ENCODE measurements at regions not wholly inside any gene's neighbourhood (a gene's known extent, or its start where the extent isn't known, plus 50 kb on each side); places are given as distances from the start of the nearest gene placed in this dataset.

GRCh38 chr2:214630402-214631045 is 179.0 kb downstream of the BARD1 start:
- TF ChIP-seq CTCF (conservative IDR thresholded peaks at IDR 0.05; ENCODE audit: low read depth, low read length) = no peak
- no peak for TF ChIP-seq EZH2 (IDR thresholded peaks at IDR 0.05; ENCODE audit: low read length, unreplicated experiment)

Measured in PC-3 (cell line).